B cell (primary cell): ENCODE measurements at regions not wholly inside any gene's neighbourhood (a gene's known extent, or its start where the extent isn't known, plus 50 kb on each side); places are given as distances from the start of the nearest gene placed in this dataset.

ENCODE experiments used
- CTCF ChIP-seq: fragments of 200-600 bp; IDR thresholded peaks from one replicate; pipeline ENCODE4 v1.8.0; 2022; ENCODE audit warnings: antibody characterized with exemption, mild to moderate bottlenecking
- EZH2 ChIP-seq: IDR thresholded peaks from 2 replicates; pipeline ENCODE4 v1.6.1; 2012; ENCODE audit warnings: borderline replicate concordance, low read depth, mild to moderate bottlenecking, moderate library complexity, low read length; ENCODE audit not compliant: insufficient read depth, poor library complexity, severe bottlenecking

- TF ChIP-seq CTCF: no peak
- TF ChIP-seq EZH2: no peak
These were observed 89.0 kb downstream of the SEPTIN7 start for GRCh38 chr7:35889870-35890269.
